Adrenal gland (tissue), 5 donors: ENCODE measurements at regions not wholly inside any gene's neighbourhood (a gene's known extent, or its start where the extent isn't known, plus 50 kb on each side); places are given as distances from the start of the nearest gene placed in this dataset.

Experiments
- POLR2A ChIP-seq, 2 donors: fragments of 450-650 bp; IDR thresholded peaks; one replicate each; pipeline ENCODE4 v1.6.1; 2017; ENCODE audit warnings: antibody characterized with exemption in 2 of 2, mild to moderate bottlenecking in 2 of 2, moderate library complexity in 1 of 2
- TF ChIP-seq, protein P1 (sequence below), 6 experiments: fragments of 450-650 bp in 4 of 6; fragments of 200-600 bp in 2 of 6; sonication (generic) in 1 of 6; IDR thresholded peaks; 1 replicate in 5 of 6; 2 replicates in 1 of 6; pipeline versions ENCODE4 v1.5.1 to v1.8.0; 2016 to 2021; ENCODE audit warnings: antibody characterized with exemption in 6 of 6, mild to moderate bottlenecking in 2 of 6, moderate library complexity in 1 of 6
- donor health status: DM: no; HTN: no; CAD: no.

DNA sequence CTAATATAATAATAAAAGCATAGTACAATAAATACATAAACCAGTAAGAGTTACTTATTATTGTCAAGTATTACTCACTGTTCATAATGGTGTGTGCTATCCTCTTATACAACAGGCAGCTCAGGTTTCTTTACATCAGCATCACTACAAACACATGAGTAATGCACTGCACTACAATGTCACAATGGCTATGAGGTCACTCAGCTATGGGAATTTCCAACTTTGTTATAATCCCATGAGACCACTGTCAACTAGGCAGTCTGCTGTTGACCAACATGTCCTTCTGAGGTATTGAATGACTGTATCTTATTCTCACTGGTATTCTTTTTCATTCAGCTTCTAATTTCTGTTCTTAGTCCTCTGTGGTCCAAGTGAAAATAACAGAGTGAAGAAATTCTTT lies 250.4 kb upstream of the DSEL start:
- TF ChIP-seq, protein P1, sequence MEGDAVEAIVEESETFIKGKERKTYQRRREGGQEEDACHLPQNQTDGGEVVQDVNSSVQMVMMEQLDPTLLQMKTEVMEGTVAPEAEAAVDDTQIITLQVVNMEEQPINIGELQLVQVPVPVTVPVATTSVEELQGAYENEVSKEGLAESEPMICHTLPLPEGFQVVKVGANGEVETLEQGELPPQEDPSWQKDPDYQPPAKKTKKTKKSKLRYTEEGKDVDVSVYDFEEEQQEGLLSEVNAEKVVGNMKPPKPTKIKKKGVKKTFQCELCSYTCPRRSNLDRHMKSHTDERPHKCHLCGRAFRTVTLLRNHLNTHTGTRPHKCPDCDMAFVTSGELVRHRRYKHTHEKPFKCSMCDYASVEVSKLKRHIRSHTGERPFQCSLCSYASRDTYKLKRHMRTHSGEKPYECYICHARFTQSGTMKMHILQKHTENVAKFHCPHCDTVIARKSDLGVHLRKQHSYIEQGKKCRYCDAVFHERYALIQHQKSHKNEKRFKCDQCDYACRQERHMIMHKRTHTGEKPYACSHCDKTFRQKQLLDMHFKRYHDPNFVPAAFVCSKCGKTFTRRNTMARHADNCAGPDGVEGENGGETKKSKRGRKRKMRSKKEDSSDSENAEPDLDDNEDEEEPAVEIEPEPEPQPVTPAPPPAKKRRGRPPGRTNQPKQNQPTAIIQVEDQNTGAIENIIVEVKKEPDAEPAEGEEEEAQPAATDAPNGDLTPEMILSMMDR (IDR thresholded peaks at IDR 0.05) = no peak
- TF ChIP-seq POLR2A (IDR thresholded peaks at IDR 0.05) = no peak
